ENCODE measurements at regions not wholly inside any gene's neighbourhood (a gene's known extent, or its start where the extent isn't known, plus 50 kb on each side); places are given as distances from the start of the nearest gene placed in this dataset.

DNA sequence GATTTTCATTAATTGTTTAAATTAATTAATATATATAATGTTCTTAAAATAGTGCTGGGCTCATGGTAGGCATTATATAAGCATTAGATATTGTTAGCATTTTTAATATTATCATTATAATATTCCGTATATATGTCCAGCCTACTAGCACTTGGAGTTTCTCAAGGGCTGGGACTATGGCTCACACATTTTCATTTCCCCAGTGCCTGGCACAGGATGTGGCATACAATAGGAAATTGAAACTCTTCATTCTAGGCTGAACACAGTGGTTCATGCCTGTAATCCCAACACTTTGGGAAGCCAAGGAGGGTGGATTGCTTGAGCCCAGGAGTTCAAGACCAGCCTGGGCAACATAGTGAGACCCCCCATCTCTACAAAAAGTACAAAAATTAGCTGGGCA lies 170.4 kb downstream of the RSL24D1 start:
- DNase-seq: no peak

- no peak for DNase-seq
Observed at GRCh38 chr15:55017635-55018034, 179.1 kb downstream of the RSL24D1 start.

GRCh38 chr15:55016225-55016624 lies 180.5 kb downstream of the RSL24D1 start:
- no peak for DNase-seq

- no peak for DNase-seq
Observed at GRCh38 chr15:55015093-55015445, 181.7 kb downstream of the RSL24D1 start.

- no peak for DNase-seq
Observed at GRCh38 chr15:55014391-55015092, 182.2 kb downstream of the RSL24D1 start.

DNA sequence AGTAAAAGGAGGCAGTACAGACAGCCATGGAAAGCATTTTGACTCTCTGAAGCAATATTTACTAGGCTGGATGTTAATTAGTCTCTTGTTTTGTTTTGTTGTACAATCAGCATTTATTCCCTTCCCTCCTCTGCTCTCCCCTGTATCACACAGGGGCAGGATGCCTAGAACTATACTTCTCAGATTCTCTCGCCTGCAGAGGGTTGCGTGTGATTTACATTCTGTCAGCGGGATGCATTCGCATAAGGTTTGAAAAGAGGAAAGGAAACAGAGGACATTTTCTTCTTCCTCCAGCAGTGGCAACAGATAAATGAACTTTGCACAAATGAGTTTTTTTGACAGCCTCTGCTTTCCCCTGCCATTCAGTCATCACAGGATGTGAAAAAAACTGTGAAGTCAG lies 188.3 kb downstream of the RSL24D1 start:
- DNase-seq: no peak

DNA sequence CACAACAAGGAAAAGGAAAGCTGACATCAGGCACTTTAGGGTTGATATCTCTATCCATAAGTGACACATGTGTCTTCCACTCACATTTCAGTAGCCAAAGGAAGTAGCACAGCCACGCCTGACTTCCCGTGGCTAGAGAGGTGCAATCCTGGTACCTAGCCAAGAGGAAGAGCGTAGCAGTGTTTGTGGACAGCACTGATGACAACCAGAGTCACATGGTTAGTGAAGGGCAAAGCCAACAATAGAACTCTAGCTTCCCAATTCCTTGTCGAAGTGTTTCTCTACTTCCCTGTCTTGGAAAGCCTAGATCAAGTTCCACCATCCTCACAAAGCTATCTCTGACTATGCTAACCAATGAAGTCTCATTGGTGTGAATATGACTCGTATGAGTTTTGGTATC lies 189.2 kb downstream of the RSL24D1 start:
- no peak for DNase-seq

DNA sequence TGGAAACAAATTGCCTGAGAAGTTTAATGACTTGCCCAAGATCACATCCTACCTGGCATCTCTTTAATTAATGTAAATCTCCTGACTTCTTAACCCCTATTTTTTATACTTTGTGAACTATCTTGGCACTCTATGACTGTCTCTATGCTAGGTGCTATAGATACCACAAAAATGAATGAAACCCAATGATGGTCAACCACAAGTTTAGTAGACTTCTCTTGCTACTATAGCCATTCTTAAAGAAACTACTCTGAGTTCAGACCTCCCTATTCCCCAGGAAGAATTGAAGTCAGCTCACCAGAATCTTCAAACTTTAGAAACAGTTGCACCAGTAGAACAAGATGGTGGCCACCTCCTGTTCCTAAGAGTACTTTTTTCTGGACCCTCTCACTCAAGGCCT lies 191.1 kb downstream of the RSL24D1 start:
- no peak for DNase-seq

DNA sequence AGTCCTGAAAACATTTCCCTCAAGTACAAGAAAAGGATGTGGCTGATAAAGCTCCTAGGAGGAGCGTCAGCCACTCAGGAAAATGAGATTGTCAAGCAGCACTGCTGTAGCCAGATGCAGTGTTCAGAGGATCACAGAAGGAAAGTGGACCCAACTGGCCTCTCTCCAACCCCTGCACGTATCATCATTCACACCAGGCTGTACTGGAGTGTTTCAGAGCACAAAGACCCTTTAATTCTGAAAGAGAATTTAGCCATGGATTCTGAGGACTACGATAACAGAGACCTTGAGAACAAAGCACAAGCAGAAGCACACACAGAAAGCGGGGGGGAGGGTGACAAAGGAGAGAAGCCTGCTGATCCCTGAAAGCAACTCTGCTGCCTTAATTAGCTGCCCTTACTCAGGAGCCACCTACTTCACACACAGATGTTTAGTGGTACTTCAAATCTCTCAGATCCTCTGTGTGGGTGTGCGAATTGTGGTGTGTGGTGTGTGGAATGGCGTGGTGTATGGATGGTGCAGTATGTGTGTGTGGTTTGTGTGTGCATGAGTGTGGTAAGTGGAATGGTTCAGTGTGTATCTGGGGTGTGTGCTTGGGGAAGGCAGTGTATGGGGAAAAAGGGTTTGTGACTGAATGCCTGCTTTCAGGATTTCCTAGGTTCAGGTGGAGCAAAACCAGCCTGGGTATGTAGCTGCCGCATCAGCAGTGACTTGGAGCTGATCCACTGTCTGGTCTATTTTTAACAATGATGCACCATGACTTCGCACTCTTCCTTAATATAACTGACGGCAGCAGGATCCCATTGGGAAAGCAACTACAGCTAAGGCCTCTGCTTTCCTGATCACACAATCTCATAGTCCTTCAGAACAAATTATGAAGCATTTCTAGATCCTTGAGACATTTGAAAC lies 192.5 kb downstream of the RSL24D1 start:
- no peak for DNase-seq

DNA sequence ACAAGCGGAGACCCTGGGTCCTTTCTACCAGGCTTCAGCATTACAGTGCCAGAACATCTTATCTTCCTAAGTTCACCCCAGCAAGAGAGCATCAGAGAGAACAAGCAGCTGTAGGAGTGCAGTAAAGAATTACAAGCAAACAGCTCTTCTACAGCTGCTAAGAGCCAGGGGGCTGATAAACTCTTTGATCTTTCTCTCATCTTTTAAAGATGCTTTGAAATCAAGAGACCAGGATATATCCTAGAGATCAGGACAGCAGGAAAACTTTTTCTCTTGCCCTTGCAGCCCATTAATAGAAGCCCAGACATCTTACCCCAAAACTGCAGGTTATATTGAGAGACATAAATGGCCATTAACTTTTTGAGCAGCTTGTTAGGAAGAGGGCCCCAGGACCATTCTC lies 198.1 kb downstream of the RSL24D1 start:
- no peak for DNase-seq

DNA sequence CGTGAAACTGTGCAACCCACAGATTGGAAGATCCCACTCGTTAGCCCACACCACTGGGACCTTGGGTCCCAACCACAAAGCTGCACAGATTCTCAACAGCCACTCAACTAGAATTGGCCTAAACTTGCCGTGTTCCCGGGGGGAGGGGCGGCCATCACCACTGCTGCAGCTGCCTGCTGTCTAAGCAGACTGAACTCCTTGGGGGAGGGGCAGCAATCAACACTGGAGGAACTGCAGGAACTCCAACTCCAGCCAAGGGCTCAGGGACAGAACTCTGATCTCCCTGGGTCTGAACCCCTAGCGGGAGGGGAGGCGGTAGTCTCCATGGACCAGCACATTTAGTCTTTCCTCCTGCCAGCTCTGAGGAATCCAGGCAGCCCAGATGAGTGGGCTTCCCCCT lies 205.9 kb downstream of the RSL24D1 start:
- DNase-seq: no peak

DNA sequence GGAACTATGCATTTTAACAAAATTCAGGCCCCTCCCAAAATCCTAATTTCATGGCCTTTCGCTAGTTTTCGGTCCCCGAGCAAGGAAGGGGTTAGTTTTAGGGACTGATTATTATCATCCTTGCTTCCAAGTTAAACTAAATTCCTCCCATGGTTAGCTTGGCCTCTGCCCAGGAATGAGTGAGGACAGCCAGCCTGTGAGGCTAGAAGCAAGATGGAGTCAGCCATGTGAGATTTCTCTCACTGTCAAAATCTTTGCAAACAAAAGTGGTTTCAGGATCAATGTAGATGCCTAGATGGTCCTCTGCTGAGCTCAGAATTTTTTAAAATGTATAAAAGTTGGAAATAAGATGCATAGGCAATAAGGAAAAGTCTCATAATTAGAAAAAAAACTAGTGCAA lies 208.9 kb downstream of the RSL24D1 start:
- DNase-seq: peak; percentile 17

GRCh38 chr15:54979964-54980363 lies 216.8 kb downstream of the RSL24D1 start:
- DNase-seq: no peak

DNA sequence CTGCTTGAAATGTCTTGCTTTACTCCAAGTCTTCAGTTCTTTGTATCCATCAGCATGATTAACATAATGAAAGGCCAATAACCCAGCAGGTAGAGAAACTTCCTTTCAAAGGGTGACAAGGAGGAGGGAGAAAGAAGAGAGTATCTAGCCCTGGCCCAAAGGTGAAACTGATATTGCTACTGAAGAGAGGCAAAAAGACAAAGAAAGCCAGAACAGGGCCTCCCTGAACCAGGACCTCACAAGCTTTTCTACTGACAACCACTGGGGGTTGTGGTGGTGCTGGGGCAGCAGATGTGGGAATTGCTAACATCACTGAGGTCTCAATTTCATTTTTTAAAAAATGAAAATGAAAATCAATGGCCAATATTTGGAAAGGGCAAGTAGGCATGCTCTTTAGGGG lies 234.1 kb downstream of the RSL24D1 start:
- no peak for DNase-seq

DNA sequence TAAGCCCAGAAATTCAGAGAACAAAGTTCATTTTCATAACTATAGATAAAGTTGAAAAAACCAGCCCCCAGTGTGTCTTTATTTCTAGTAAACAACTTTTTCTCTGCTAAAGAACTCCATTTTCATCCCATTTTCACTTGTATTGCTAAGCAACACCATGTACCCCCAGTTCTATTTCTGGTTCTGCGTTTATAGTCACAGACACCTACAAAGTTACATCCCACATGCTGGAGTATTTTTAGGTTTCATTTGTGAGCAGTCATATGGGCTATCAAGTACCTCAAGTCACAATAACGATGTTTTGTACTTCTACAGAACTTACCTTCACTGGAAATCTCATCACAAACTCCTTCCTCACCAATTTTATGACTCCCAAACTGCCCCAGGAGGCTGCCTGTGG lies 236.5 kb downstream of the RSL24D1 start:
- DNase-seq: no peak

DNA sequence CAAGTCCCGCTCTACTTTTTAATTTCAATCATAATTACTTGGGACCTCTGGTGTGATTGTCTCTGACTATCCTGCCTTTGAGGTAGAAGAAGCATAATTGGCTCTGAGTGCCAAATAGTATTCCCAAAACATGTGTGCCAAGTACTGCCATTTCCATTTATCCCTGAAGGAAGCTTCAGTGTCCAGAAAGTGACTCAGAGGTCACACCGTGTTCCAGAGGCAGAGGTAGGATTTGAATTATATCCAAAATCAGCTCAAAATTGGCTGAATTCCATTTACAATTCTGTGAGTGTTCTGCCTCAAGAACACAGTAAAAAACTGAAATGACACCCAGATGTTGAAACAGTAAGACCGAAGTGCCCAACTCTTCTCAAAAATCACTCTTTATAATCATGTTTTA lies 255.3 kb downstream of the RSL24D1 start:
- no peak for DNase-seq

GRCh38 chr15:54917312-54917711 lies 279.4 kb downstream of the RSL24D1 start:
- no peak for DNase-seq

- DNase-seq: no peak
Observed at GRCh38 chr15:54915380-54915779, 281.4 kb downstream of the RSL24D1 start.

GRCh38 chr15:54884312-54884711 lies 312.4 kb downstream of the RSL24D1 start:
- no peak for DNase-seq

GRCh38 chr15:54859982-54860381 lies 336.8 kb downstream of the RSL24D1 start:
- DNase-seq: no peak

GRCh38 chr15:54854667-54855066 lies 342.1 kb downstream of the RSL24D1 start:
- no peak for DNase-seq

DNA sequence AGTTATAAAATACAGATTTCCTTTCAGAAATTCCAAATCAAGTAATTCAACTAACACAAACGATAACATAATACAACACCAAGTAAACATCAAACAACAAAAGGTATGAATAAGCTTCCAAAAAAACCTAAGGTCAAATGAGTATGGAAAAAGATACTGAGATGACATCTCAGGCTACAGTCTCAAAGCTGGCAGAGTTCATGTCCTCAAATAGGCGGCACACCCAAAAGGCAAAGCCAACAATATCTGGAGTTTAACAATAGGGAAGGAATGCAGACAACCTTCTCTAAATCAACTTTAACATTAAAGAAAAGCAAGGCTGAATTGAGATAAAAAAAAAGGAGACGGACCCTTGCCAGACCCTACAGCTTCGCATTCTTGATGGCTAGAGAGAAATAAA lies 346.6 kb downstream of the RSL24D1 start:
- DNase-seq: no peak

DNA sequence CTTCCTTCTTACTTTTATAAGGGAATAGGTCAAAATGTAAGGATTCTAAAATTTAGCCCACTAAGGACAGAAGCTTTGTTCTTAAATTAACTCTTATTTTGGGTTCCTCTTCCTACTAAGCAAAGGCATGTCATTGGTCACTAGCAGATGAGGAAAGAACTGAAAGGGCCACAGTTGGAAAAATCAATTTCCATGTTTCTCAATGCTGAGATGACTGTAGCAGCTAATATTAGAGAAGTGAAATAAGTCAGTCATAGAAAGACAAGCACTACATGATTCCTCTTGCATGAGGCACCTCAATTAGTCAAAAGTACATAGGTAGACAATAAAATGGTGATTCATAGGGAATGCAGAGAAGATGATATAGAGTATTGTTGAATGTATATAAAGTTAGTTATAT lies 353.7 kb downstream of the RSL24D1 start:
- no peak for DNase-seq

Data from renal pelvis (tissue), 1 donor.